IMR-90 (cell line): ENCODE measurements at regions not wholly inside any gene's neighbourhood (a gene's known extent, or its start where the extent isn't known, plus 50 kb on each side); places are given as distances from the start of the nearest gene placed in this dataset.

Experiments
- ATAC-seq: fragments of 200-7000 bp; cut with Tn5 transposase; 2 replicates; pipeline ENCODE4 v1.9.1; 2020; ENCODE audit warnings: low read depth, mild to moderate bottlenecking, moderate library complexity
- BruUV-seq: library from RNA; stranded (reverse); fragments of 400-500 nt; replicated peaks from 2 replicates; lab custom pipeline; 2021; lab: Mats Ljungman, UMichigan
- CTCF ChIA-PET: fragments of 300-600 bp; formaldehyde crosslinking; extraction: SDS; loops from one replicate; lab custom pipeline; 2021; ENCODE audit warnings: antibody characterized with exemption; lab: Yijun Ruan, JAX
- POLR2A ChIA-PET: fragments of 300-600 bp; sonication (Branson Sonifier 250); formaldehyde crosslinking; loops from one replicate; lab custom pipeline; 2022; ENCODE audit warnings: antibody characterized with exemption; ENCODE audit not compliant: unreplicated experiment; lab: Charles Lee
- DNase-seq: peaks from one replicate; pipeline ENCODE4 v3.0.0; 2013
- H2AFZ ChIP-seq: replicated peaks from 2 replicates; pipeline ENCODE3; 2013; ENCODE audit warnings: low read length, mild to moderate bottlenecking; ENCODE audit not compliant: poor library complexity
- H2AK5ac ChIP-seq: 2 replicates; pipeline ENCODE4 v1.6.1; 2013; ENCODE audit warnings: low read depth, low read length, inconsistent platforms
- H2AK9ac ChIP-seq: replicated peaks from 2 replicates; pipeline ENCODE3; 2013; ENCODE audit warnings: mild to moderate bottlenecking, low read depth, low read length, moderate library complexity; ENCODE audit not compliant: poor library complexity
- H2BK120ac ChIP-seq: 2 replicates; pipeline ENCODE4 v1.6.1; 2013; ENCODE audit warnings: low read depth, low read length, inconsistent platforms
- H2BK15ac ChIP-seq: 3 replicates; pipeline ENCODE4 v1.6.1; 2013; ENCODE audit warnings: low read depth, low read length, inconsistent platforms
- H2BK20ac ChIP-seq: 2 replicates; pipeline ENCODE4 v1.6.1; 2013; ENCODE audit warnings: low read depth, mild to moderate bottlenecking, inconsistent platforms, low read length, moderate library complexity
- H2BK5ac ChIP-seq: 2 replicates; pipeline ENCODE4 v1.6.1; 2013; ENCODE audit warnings: mild to moderate bottlenecking, low read depth, low read length, inconsistent platforms; ENCODE audit not compliant: poor library complexity, severe bottlenecking
- H3K14ac ChIP-seq: replicated peaks from 2 replicates; pipeline ENCODE4 v1.6.1; 2013; ENCODE audit warnings: low read depth, low read length, inconsistent platforms
- H3K18ac ChIP-seq: 2 replicates; pipeline ENCODE4 v1.6.1; 2013; ENCODE audit warnings: low read depth, low read length, control low read depth
- H3K23ac ChIP-seq: 2 replicates; pipeline ENCODE4 v1.6.1; 2013; ENCODE audit warnings: low read depth, low read length, inconsistent platforms
- H3K27ac ChIP-seq: 2 replicates; pipeline ENCODE4 v1.5.1; 2013; ENCODE audit warnings: mild to moderate bottlenecking, control low read depth, low read length; ENCODE audit not compliant: insufficient read depth
- H3K27me3 ChIP-seq: 2 replicates; pipeline ENCODE4 v1.6.1; 2013; ENCODE audit warnings: low read length; ENCODE audit not compliant: control insufficient read depth, insufficient read depth
- H3K36me3 ChIP-seq: 2 replicates; pipeline ENCODE4 v1.6.1; 2013; ENCODE audit warnings: low read length, mixed read lengths; ENCODE audit not compliant: control insufficient read depth, insufficient read depth
- H3K4ac ChIP-seq: 2 replicates; pipeline ENCODE4 v1.6.1; 2013; ENCODE audit warnings: low read depth, low read length, inconsistent platforms
- H3K4me1 ChIP-seq: 2 replicates; pipeline ENCODE4 v1.6.1; 2013; ENCODE audit warnings: low read length, mixed read lengths; ENCODE audit not compliant: control insufficient read depth, insufficient read depth
- H3K4me2 ChIP-seq: 2 replicates; pipeline ENCODE4 v1.6.1; 2013; ENCODE audit warnings: low read depth, mild to moderate bottlenecking, control low read depth, low read length, moderate library complexity
- H3K4me3 ChIP-seq: 2 replicates; pipeline ENCODE4 v1.5.1; 2013; ENCODE audit warnings: low read depth, mild to moderate bottlenecking, control low read depth, low read length, moderate library complexity; ENCODE audit not compliant: insufficient read depth
- H3K56ac ChIP-seq: 2 replicates; pipeline ENCODE4 v1.6.1; 2013; ENCODE audit warnings: low read length, inconsistent platforms; ENCODE audit not compliant: insufficient read depth; ENCODE audit errors: extremely low read depth
- H3K79me1 ChIP-seq, 2 experiments: 2 replicates each; pipeline ENCODE4 v1.6.1; 2013; ENCODE audit warnings: low read length in 2 of 2, inconsistent platforms in 1 of 2, low read depth in 1 of 2
- H3K9ac ChIP-seq: 2 replicates; pipeline ENCODE4 v1.6.1; 2013; ENCODE audit warnings: low read depth, low read length, control low read depth
- H3K9me1 ChIP-seq: 2 replicates; pipeline ENCODE4 v1.6.1; 2013; ENCODE audit warnings: low read length, inconsistent platforms; ENCODE audit not compliant: insufficient read depth
- H3K9me3 ChIP-seq: 2 replicates; pipeline ENCODE4 v1.6.1; 2013; ENCODE audit warnings: low read length; ENCODE audit not compliant: control insufficient read depth, insufficient read depth
- H4K20me1 ChIP-seq: 2 replicates; pipeline ENCODE4 v1.6.1; 2013; ENCODE audit warnings: low read length, inconsistent platforms; ENCODE audit not compliant: insufficient read depth
- H4K5ac ChIP-seq: 2 replicates; pipeline ENCODE4 v1.6.1; 2013; ENCODE audit warnings: mild to moderate bottlenecking, low read depth, low read length, control low read depth
- H4K8ac ChIP-seq, 2 experiments: 2 replicates each; pipeline ENCODE4 v1.6.1; 2013; ENCODE audit warnings: low read depth in 2 of 2, low read length in 2 of 2, control low read depth in 1 of 2, inconsistent platforms in 1 of 2
- H4K91ac ChIP-seq: 2 replicates; pipeline ENCODE4 v1.6.1; 2013; ENCODE audit warnings: low read depth, low read length, inconsistent platforms; ENCODE audit not compliant: insufficient read depth
- BHLHE40 ChIP-seq: fragments of 150-350 bp; IDR thresholded peaks from 2 replicates; pipeline ENCODE4 v1.6.1; 2016; ENCODE audit warnings: mild to moderate bottlenecking, low read depth, low read length
- CHD1 ChIP-seq: IDR thresholded peaks from 2 replicates; pipeline ENCODE4 v1.6.1; 2012; ENCODE audit warnings: low read depth, low read length, improper control_type of control experiment
- CTCF ChIP-seq: conservative IDR thresholded peaks from 2 replicates; pipeline ENCODE4 v1.5.1; 2012; ENCODE audit warnings: mild to moderate bottlenecking, low read depth, low read length, improper control_type of control experiment
- ELK1 ChIP-seq: fragments of 150-350 bp; IDR thresholded peaks from 2 replicates; pipeline ENCODE4 v1.6.1; 2016; ENCODE audit warnings: low read depth, mild to moderate bottlenecking, low read length, moderate library complexity, borderline replicate concordance
- FOS ChIP-seq: fragments of 150-350 bp; IDR thresholded peaks from 2 replicates; pipeline ENCODE4 v1.6.1; 2016; ENCODE audit warnings: low read depth, low read length
- MXI1 ChIP-seq: IDR thresholded peaks from 2 replicates; pipeline ENCODE4 v1.6.1; 2012; ENCODE audit warnings: low read depth, mild to moderate bottlenecking, low read length, moderate library complexity, borderline replicate concordance
- NFE2L2 ChIP-seq: fragments of 150-350 bp; IDR thresholded peaks from 2 replicates; pipeline ENCODE4 v1.6.1; 2016; ENCODE audit warnings: low read depth, mild to moderate bottlenecking, low read length
- RCOR1 ChIP-seq: IDR thresholded peaks from 2 replicates; pipeline ENCODE4 v1.6.1; 2012; ENCODE audit warnings: mild to moderate bottlenecking, low read length, improper control_type of control experiment; ENCODE audit not compliant: insufficient replicate concordance
- RFX5 ChIP-seq: IDR thresholded peaks from 2 replicates; pipeline ENCODE4 v1.8.0; 2012; ENCODE audit warnings: low read depth, mild to moderate bottlenecking, low read length, moderate library complexity
- SMC3 ChIP-seq: fragments of 150-350 bp; IDR thresholded peaks from 2 replicates; pipeline ENCODE4 v1.6.1; 2016; ENCODE audit warnings: low read depth, mild to moderate bottlenecking, antibody characterized with exemption, low read length, moderate library complexity
- WGBS, 2 experiments: methylation state at CpG; one replicate each; pipeline versions ENCODE4 v1.1.5 to v1.1.7; 2013; ENCODE audit warnings: missing lambda C conversion rate in 2 of 2; ENCODE audit not compliant: insufficient read length in 1 of 2; ENCODE audit errors: extremely low coverage in 2 of 2; 5-methylcytosine and 5-hydroxymethylcytosine counted together
- dilution Hi-C: fragments of 300-500 bp; cut with HindIII; formaldehyde crosslinking; loops from one replicate; pipeline ENCODE4 v1.14.3; 2018; ENCODE audit warnings: low sequenced_read_pairs; ENCODE audit not compliant: unreplicated experiment
- in situ Hi-C: fragments of 300-500 bp; cut with MboI; formaldehyde crosslinking; loops from 3 replicates; pipeline ENCODE4 v1.14.3; 2019; ENCODE audit warnings: low sequenced_read_pairs, inconsistent platforms, mixed read lengths
- intact Hi-C: fragments of 100-400 bp; cut with micrococcal nuclease; formaldehyde crosslinking; loops from 2 replicates; pipeline ENCODE4 v1.10.0; 2022

DNA sequence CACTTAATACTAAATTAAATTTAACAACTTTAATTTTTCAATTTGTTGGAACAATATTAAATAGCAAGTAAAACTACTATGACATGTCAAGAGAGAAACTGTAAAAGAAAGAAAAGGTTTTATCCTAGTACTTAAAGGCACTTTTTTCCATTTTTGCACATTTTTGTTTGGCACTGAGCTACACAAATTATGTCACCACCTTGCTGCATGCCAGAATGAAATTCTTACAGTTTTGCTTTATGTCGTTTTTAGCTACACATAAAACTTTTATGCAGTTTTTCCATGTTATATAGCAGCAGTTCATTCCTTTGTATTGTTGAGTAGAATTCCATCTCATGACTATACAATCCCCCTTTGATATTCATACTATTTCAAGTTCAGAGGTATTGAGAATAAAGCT, 99.1 kb upstream of the RXFP1 start:
- no peak overlapping the region for H3K4me2 ChIP-seq
- BruUV-seq = no TSS peak
- no peak overlapping the region for H3K56ac ChIP-seq
- no peaks in the 10 kb centered on the region for H3K36me3 ChIP-seq
- H3K9me1 ChIP-seq = no peaks in the 10 kb centered on the region
- POLR2A ChIA-PET = no interaction called here
- H4K91ac ChIP-seq = no peak overlapping the region
- intact Hi-C loops (no loop called here), in situ Hi-C loops (no loop called here), dilution Hi-C loops (no loop called here)
- H3K9ac ChIP-seq = no peak overlapping the region
- H3K79me1 ChIP-seq = no peaks in the 10 kb centered on the region
- H4K5ac ChIP-seq = no peak overlapping the region
- peaks cover 2% of the 10 kb centered on the region; the same call in 1 of the 2 replicates for H3K27me3 ChIP-seq
- WGBS, 2 experiments = no CpG with 5 or more reads among the region's 1 CpG
- H2BK120ac ChIP-seq = no peak overlapping the region
- H2AFZ ChIP-seq = no peak overlapping the region
- no peak overlapping the region for H4K8ac ChIP-seq
- no peak overlapping the region for H2BK15ac ChIP-seq
- no peak overlapping the region for H2AK9ac ChIP-seq
- no peak overlapping the region for H2BK5ac ChIP-seq
- no peak overlapping the region for H3K4me3 ChIP-seq
- H3K18ac ChIP-seq = no peak overlapping the region
- H3K27ac ChIP-seq = no peak overlapping the region
- H3K23ac ChIP-seq = no peak overlapping the region
- H3K9me3 ChIP-seq = no peaks in the 10 kb centered on the region
- DNase-seq (no peak), ATAC-seq (no peak)
- no peak overlapping the region for H2AK5ac ChIP-seq
- H3K4me1 ChIP-seq = no peaks in the 10 kb centered on the region
- no peaks in the 10 kb centered on the region for H4K20me1 ChIP-seq
- no peak overlapping the region for H2BK20ac ChIP-seq
- TF ChIP-seq CTCF = no peak
- TF ChIP-seq ELK1 = no peak
- TF ChIP-seq CHD1 = no peak
- no peak for TF ChIP-seq RCOR1
- no peak for TF ChIP-seq NFE2L2
- no peak for TF ChIP-seq MXI1
- no peak for TF ChIP-seq FOS
- no peak for TF ChIP-seq RFX5
- no peak for TF ChIP-seq BHLHE40
- no peak for TF ChIP-seq SMC3
- CTCF ChIA-PET = no interaction called here
- H3K14ac ChIP-seq = no peak overlapping the region
- no peak overlapping the region for H3K4ac ChIP-seq
